Sigmoid colon (tissue), 3 donors: ENCODE measurements at regions not wholly inside any gene's neighbourhood (a gene's known extent, or its start where the extent isn't known, plus 50 kb on each side); places are given as distances from the start of the nearest gene placed in this dataset.

Source experiments
- CTCF ChIP-seq, 4 experiments: fragments of 450-650 bp in 3 of 4; fragments of 200-600 bp in 1 of 4; IDR thresholded peaks; one replicate each; pipeline ENCODE4 v1.5.1; 2016 to 2019; ENCODE audit warnings: antibody characterized with exemption in 4 of 4, mild to moderate bottlenecking in 3 of 4, moderate library complexity in 2 of 4
- POLR2A ChIP-seq, 2 donors: fragments of 450-650 bp; IDR thresholded peaks; one replicate each; pipeline ENCODE4 v1.6.1; 2016; ENCODE audit warnings: antibody characterized with exemption in 2 of 2, mild to moderate bottlenecking in 2 of 2, moderate library complexity in 2 of 2

- TF ChIP-seq CTCF (IDR thresholded peaks at IDR 0.05) (no peak), POLR2A (IDR thresholded peaks at IDR 0.05) (no peak)
Observed at GRCh38 chr18:9017905-9018227, 84.6 kb upstream of the NDUFV2 start.
